ENCODE measurements at regions not wholly inside any gene's neighbourhood (a gene's known extent, or its start where the extent isn't known, plus 50 kb on each side); places are given as distances from the start of the nearest gene placed in this dataset.

DNA sequence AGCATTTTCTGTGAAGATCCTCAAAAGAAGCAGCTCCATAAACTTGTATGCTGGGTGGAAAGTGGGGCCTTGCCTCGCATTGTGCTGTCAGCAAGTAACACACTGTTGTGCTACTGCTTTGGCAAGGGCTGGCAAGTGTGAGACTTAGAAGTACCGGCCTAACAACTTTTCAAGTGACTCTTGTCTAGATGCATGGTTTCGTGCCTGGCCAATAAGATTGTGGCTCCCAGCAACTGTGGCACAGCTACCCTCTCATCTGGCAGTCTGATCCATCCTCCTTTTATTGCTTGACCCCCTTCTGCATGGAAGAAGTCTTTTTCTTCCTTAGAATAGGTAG, 79.4 kb upstream of the VEPH1 start:
- Histone ChIP-seq H3K79me1 (ENCODE audit: low read depth, low read length) (no peaks in the 10 kb centered on the region), H4K8ac (ENCODE audit: extremely low read depth, insufficient read depth, low read length) (no peak overlapping the region), H2BK12ac (ENCODE audit: low read depth, low read length) (no peak overlapping the region), H3K14ac (ENCODE audit: insufficient read length) (no peak overlapping the region), H3K23me2 (ENCODE audit: low read depth, low read length) (no peaks in the 10 kb centered on the region), H3K4me1 (replicated peaks in 1 of 4; ENCODE audit: control insufficient read depth in 3 of 4, insufficient read depth in 4 of 4, low read length in 3 of 4) (no peaks in the 10 kb centered on the region), H4K91ac (replicated peaks; ENCODE audit: insufficient read length, low read length) (no peak overlapping the region), H2BK15ac (ENCODE audit: low read length) (no peak overlapping the region), H3K9ac (replicated peaks in 1 of 4; ENCODE audit: extremely low read depth in 1 of 4, low read depth in 3 of 4, low read length in 3 of 4) (no peak overlapping the region), H3K4ac (replicated peaks; ENCODE audit: insufficient read length, low read depth, low read length) (no peak overlapping the region), H3K56ac (replicated peaks; ENCODE audit: insufficient read length, low read depth, low read length) (no peak overlapping the region), H3K27me3 (replicated peaks in 1 of 4; ENCODE audit: control insufficient read depth in 3 of 4, extremely low read depth in 1 of 4, insufficient read depth in 3 of 4, low read length in 3 of 4) (no peaks in the 10 kb centered on the region), H3K36me3 (ENCODE audit: control insufficient read depth in 2 of 4, insufficient read depth in 4 of 4, low read length in 3 of 4) (no peaks in the 10 kb centered on the region), H3K9me3 (ENCODE audit: insufficient read depth in 2 of 2, low read depth in 1 of 2, low read length in 1 of 2) (peaks cover 0 to 4% of the 10 kb centered on the region in 2 experiments; a peak in 1 of 4 replicates), H3K4me2 (ENCODE audit: insufficient read depth in 1 of 2, low read depth in 2 of 2, low read length in 2 of 2) (no peak overlapping the region), H2BK120ac (replicated peaks; ENCODE audit: low read depth, low read length) (no peak overlapping the region), H2AK5ac (ENCODE audit: low read depth, low read length) (no peak overlapping the region), H2AFZ (ENCODE audit: low read length) (no peak overlapping the region), H4K5ac (ENCODE audit: insufficient read length, low read depth, low read length) (no peak overlapping the region), H2BK5ac (ENCODE audit: low read depth, low read length) (no peak overlapping the region), H3K23ac (ENCODE audit: insufficient read length) (no peak overlapping the region), H2BK20ac (ENCODE audit: low read length) (no peak overlapping the region), H3K79me2 (ENCODE audit: control insufficient read depth in 1 of 2, insufficient read depth in 2 of 2, low read length in 2 of 2) (no peaks in the 10 kb centered on the region), H3K27ac (ENCODE audit: low read depth, low read length) (no peak overlapping the region), H3K4me3 (ENCODE audit: extremely low read depth in 1 of 4, insufficient read depth in 2 of 4, low read depth in 3 of 4, low read length in 4 of 4) (no peak overlapping the region), H3K18ac (ENCODE audit: extremely low read depth, low read length) (no peak overlapping the region), H4K20me1 (replicated peaks in 1 of 2; ENCODE audit: control insufficient read depth in 1 of 2, insufficient read depth in 2 of 2, low read length in 2 of 2) (no peaks in the 10 kb centered on the region)
- no peak for DNase-seq (ENCODE audit: low read depth in 1 of 2, low spot score in 2 of 2)
- POLR2A ChIA-PET (ENCODE audit: partially characterized antibody) = no interaction called here
- TF ChIP-seq RNF2 (IDR thresholded peaks at IDR 0.05; ENCODE audit: borderline replicate concordance, low read depth, low read length, missing control alignments, poor library complexity, severe bottlenecking) (no peak), CEBPB (IDR thresholded peaks at IDR 0.05; ENCODE audit: low read depth, low read length) (no peak), BCL11A (IDR thresholded peaks at IDR 0.05; ENCODE audit: low read depth in 2 of 2, low read length in 2 of 2) (no peak), YY1 (IDR thresholded peaks at IDR 0.05; ENCODE audit: low read depth, low read length) (no peak), CTBP2 (IDR thresholded peaks at IDR 0.05; ENCODE audit: borderline replicate concordance, insufficient read depth, insufficient read length, low read length) (no peak), SRF (IDR thresholded peaks at IDR 0.05; ENCODE audit: low read depth, low read length) (no peak), GABPA (IDR thresholded peaks at IDR 0.05; ENCODE audit: borderline replicate concordance, insufficient read depth, low read length) (no peak), JUN (IDR thresholded peaks at IDR 0.05; ENCODE audit: low read depth, low read length) (no peak), SIX5 (IDR thresholded peaks at IDR 0.05; ENCODE audit: low read depth, low read length) (no peak), SIN3A (conservative IDR thresholded peaks at IDR 0.05 in 1 of 2, IDR thresholded peaks at IDR 0.05 in 1 of 2; ENCODE audit: low read depth in 1 of 2, low read length in 2 of 2) (no peak), CHD1 (IDR thresholded peaks at IDR 0.05; ENCODE audit: low read depth, low read length) (no peak), GTF2F1 (IDR thresholded peaks at IDR 0.05; ENCODE audit: borderline replicate concordance, low read depth, low read length) (no peak)
- TF ChIP-seq, protein P1, sequence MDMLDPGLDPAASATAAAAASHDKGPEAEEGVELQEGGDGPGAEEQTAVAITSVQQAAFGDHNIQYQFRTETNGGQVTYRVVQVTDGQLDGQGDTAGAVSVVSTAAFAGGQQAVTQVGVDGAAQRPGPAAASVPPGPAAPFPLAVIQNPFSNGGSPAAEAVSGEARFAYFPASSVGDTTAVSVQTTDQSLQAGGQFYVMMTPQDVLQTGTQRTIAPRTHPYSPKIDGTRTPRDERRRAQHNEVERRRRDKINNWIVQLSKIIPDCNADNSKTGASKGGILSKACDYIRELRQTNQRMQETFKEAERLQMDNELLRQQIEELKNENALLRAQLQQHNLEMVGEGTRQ (IDR thresholded peaks at IDR 0.05; ENCODE audit: low read length) = no peak
- no peak for FAIRE-seq
- CTCF ChIA-PET (ENCODE audit: partially characterized antibody) = interaction anchor here (0.7 to 4.7 kb wide), 7 partner anchors 8 to 60 kb away, joined by 3 to 21 read pairs (median 7); no protein-coding TSS in a partner anchor
- WGBS, 2 experiments (ENCODE audit: extremely low coverage in 1 of 2, insufficient coverage in 1 of 2, insufficient read length in 1 of 2, insufficient replicate concordance in 2 of 2, low coverage in 1 of 2, low lambda C conversion rate in 2 of 2, missing lambda C conversion rate in 1 of 2) = 96% methylated on average over 3 of the region's 3 CpGs; no CpG with 5 or more reads in 1 of the 2 experiments
